SK-N-MC (cell line): ENCODE measurements at regions not wholly inside any gene's neighbourhood (a gene's known extent, or its start where the extent isn't known, plus 50 kb on each side); places are given as distances from the start of the nearest gene placed in this dataset.

ENCODE experiments used
- FOXP2 ChIP-seq: optimal IDR thresholded peaks from 2 replicates; pipeline ENCODE3; 2011; ENCODE audit warnings: mild to moderate bottlenecking, moderate library complexity; ENCODE audit not compliant: insufficient read depth; ENCODE audit errors: extremely low read length, control extremely low read depth
- POLR2AphosphoS5 ChIP-seq: IDR thresholded peaks from 2 replicates; pipeline ENCODE4 v1.6.1; 2012; ENCODE audit warnings: mild to moderate bottlenecking, low read depth, low read length, borderline replicate concordance

- TF ChIP-seq POLR2AphosphoS5 (no peak), FOXP2 (no peak)
Measured at GRCh38 chr12:77630790-77631445, 199.8 kb upstream of the NAV3 start.
